HG03039 (cell line): ENCODE measurements at regions not wholly inside any gene's neighbourhood (a gene's known extent, or its start where the extent isn't known, plus 50 kb on each side); places are given as distances from the start of the nearest gene placed in this dataset.

Source experiments
- ATAC-seq: cut with Tn5 transposase; IDR thresholded peaks from one replicate; pipeline ENCODE4 v1.9.1; 2021; ENCODE audit warnings: mild to moderate bottlenecking, moderate library complexity; ENCODE audit not compliant: unreplicated experiment

DNA sequence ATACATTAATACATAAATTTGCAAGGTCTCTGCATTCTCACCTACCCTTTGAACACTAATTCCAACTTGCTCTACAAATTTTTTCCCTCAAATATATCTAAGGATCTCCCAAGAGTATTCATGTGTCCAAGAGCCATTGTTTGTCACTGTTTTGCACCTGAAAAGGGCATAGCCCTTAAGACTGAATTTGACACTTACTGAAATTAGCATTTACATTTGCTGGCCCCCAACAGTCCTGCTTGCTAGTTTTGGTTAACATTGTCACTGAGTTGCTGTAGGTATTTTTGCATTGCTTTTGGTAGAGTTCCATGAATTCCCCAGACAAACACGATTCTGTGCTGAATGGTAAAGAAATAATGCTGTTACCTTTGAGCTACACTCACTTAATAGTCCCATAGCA is 57.3 kb downstream of the KCNA4 start:
- ATAC-seq, result no peak

DNA sequence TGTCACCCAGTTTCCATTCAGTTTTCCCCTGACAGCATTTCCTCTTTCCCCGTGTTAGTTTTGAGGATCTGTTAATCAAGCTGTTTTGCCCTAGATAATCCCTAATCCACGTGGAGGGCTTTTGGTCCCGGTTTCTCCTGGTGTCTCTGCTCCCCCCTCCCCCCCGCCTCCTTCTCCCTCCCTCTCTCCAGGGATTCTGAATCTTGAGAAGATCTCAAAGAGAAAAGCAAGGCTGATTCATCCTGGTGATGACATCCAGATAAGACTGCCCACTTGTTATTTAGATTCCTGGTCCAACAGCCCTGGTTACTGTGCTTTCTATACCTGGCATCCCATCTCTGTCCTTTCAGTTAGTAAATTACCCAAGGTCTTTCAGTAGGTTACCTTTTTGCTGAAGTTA is 59.4 kb downstream of the KCNA4 start:
- no peak for ATAC-seq

DNA sequence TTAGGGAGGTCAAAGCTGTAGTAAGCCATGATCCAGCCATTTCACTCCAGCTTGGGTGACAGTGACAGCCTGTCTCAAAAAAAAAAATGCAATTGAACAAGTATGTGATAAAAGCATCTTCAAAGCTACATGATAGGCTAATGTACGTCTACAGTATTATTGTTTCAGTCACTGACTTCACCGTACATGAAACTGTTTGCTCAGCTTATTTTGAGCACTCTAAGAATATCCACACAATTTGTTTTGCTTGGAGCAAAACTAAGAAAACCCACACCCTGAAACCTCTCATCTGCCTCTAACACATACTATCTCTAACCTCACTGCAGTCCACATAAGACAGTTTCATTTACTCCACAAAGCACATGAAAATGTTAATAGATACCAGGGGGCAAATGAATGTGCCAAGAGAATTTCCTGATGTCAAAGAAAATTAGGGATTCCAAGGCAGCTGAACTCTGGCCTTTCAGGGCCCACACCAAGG is 60.7 kb downstream of the KCNA4 start:
- ATAC-seq, result no peak

DNA sequence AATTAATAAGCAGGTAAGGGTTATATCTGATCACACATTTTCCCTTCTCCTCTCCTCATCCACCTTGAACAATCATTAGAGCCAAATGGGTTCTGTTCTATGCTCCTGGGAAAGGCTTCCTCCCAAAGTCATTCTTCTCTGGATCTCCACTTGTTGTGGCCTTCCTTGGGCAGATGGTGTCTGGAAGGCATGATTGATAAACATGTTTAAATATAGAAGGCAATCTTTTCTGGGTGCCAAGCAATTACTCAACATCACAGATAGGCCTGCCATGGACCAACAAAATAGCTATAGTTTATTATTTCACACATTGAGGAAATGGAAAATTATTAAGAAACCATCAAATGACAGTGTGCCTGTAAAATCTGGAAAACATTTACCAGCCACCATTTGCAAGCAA is 73.5 kb downstream of the KCNA4 start:
- no peak for ATAC-seq

DNA sequence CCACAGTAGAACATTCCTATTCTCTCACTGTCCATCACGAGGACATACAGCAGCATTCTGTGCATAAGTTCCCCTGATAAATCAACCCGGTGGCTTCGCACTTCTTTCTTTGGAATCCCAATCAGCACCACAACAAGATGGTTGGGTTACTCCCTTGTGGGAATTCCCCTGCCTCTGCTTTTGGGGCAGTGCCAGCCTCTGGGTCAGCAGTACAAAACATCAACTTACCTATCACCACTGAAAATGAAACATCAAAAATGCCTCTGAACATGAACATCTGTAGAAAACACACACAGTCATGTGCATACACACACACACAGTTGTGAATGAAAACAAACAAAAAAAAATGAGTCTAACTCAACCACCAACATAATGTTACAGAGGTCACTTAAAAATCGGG is 79.3 kb downstream of the KCNA4 start:
- ATAC-seq, result no peak

DNA sequence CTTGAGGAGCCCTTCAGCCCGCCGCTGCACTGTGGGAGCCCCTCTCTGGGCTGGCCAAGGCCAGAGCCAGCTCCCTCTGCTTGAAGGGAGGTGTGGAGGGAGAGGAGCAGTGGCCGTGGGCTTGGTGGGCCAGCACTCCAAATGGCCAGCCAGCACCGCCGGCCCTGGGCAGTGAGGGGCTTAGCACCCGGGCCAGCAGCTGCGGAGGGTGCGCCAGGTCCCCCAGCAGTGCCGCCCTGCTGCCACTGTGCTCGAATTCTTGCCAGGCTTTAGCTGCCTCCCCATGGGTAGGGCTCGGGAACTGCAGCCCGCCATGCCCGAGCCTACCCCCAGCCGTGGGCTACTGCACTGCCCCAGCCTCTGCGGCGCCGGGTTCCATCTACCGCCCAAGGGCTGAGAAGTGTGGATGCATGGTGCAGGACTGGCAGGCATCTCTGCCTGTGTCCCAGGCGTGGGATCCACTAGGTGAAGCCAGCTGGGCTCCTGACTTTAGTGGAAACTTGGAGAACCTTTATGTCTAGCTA is 82.7 kb downstream of the KCNA4 start:
- no peak for ATAC-seq

DNA sequence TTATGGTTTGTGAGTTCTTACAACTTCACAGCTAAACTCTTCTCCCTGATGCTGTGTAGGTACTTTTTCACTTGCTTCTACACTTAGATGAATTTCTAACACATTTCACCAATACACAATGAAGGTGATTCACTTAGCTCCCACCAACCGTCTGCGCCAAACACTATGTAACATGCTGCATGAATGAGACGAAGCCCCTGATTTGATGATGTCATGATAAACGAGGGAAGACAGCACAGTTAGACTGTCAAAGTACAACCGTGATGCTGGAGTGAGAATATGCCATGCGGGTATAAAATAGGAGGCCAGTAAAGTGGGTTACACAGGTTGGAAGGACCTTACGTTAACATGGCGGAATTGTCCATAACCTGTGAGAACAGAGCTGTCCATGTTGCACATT is 100.8 kb downstream of the KCNA4 start:
- no peak for ATAC-seq

DNA sequence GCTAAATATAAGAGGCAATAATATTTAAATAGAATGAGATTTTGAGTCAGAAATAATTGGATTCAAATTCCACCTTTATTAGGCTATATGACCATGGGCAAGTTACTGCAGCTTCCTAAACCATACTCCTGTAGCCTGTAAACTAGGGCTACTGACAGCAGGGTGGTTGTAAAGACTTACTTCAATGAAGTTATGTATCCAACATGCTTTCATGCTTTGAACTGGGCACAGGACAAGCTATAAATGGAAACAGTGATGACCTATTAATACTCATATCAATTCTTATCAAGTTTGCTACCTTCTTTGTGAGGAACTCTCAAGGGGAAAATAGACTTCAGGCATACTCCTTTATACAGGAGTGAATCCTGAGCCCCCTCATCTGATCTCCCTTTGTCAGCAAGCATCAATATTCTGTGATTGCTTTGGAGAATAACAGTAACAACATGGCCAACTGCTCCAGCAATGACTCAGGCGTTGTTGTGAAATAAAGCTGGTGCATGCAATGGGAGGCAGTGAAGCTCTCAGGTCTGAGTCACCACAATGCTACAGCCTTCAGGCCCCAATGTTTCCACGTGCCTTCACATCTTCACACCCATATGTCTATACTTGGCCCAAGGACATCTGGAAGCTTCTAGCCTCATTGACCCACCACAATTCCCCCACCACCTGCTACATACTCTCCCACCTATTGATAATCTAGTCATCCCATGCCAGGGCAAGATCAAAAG is 102.5 kb downstream of the KCNA4 start:
- ATAC-seq, result no peak

DNA sequence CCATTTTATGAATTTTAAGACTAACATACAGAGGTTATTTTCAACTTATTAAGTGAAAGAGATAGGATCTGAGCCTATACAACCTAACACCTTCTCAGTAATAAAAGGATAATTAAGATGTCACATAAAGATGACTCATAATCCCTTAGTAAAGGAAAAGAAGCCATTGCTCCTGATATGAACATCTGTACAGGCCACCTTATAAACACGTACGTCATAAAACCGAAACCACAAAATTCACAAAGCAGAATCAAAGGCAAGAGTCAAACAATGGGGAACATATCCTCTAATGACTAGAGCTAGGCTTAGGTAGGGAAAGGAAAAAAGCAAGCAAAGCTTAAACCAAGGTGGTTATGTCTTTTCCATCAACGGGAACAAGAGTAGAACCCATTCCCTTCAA is 103.5 kb downstream of the KCNA4 start:
- ATAC-seq, result no peak

DNA sequence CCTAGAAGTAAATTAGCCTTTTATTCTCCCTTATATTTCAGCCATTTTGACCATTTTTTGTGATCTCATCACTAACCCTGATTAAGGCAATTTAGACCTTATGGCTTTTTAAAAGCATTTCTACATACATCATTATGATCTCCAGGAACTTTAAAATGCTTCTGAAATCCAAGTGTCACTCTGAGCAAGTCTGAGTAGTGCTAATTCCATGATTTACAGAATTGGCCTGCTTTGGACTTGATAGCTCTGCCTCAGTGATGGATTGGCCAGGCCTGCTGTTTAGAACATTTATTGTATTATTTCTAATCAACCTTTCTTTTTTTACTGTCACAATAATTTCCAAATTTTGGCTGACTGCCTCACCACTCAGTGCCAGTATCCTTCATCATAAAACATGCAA is 116.4 kb downstream of the KCNA4 start:
- ATAC-seq, result no peak

DNA sequence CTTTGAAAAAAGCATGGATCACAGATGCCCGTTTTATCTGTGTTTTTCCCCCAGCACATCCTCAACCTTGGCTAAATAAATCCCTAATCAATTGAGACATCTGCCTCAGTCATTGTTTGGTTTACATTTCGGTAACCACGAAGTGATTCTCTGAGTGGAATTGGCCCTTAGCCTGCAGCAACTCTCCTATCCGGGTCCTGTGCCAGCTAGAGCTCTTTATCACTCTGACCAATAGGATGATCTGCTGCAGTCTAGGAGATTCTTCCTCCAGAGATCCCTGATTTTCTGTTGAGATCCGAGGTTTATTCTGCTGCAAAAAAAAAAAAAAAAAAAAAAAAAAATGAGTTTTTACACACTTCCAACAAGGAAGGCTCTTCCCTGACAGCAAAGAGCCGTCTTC is 137.3 kb downstream of the KCNA4 start:
- ATAC-seq, result no peak

DNA sequence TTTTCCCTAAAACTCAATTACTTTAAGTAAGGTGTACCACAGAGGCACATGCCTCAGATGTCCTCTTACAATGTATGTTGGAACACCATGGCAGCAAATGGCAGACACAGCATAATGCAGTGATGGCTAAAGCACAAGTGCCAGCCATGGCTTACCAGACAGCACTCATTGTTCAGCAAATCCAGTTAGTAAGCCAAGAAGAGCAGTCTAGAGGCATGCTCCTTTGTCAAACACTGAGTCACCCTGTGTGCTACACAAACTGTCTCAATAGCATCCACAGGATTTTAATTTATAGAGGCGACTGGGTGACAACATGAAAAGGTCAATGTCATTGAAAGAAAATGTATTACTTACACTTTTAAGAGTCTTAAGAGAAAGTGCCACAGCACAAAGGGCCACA is 140.6 kb downstream of the KCNA4 start:
- no peak for ATAC-seq

DNA sequence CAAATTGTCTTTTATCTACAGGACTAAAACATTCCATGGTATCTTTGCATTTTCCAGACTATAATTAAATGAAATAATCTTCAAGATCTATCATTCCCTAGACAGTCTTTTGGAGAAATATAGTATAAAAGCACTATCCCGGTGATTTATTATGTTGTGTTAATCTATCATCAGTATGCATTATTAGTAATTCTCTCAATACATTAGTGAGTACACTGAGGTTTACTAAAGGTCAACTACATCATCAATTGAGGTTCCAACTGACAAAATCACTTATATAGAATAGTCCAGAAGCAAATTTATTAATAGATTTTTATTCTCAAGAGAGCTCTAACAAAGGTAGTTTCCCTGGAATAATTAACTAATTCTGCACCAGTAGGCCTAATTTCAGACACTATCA is 169.6 kb downstream of the KCNA4 start:
- no peak for ATAC-seq

DNA sequence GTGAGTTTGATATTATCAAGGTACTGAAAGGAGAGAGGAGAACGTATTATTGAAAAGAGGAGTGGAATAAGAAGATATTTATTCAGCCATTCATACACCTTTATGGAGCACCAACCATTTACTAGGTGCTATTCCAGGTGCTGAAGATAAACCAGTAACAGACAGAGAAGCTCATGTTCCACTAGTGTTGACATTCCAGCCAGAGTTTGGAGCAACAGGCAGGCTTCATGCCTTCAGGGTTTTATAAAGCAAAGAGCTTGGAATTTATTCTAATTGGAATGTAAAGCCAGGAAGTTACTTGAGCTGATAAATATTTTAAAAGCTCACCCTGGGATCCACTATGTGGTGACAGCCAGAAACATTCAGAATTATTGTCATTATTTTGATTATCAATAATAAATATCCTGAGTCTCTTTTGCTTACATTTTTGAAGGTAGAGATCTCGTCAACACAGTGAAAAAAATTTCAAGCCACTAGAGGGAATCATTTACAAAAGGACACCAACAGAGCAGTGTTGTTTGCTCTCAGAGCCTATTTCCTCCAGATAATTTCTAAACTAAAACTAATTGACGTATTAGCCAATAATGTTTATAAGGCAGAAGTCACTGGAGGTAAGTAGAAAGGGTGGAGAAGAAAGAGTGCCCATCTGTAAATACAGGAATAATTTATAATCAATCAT is 172.0 kb downstream of the KCNA4 start:
- ATAC-seq, result no peak

DNA sequence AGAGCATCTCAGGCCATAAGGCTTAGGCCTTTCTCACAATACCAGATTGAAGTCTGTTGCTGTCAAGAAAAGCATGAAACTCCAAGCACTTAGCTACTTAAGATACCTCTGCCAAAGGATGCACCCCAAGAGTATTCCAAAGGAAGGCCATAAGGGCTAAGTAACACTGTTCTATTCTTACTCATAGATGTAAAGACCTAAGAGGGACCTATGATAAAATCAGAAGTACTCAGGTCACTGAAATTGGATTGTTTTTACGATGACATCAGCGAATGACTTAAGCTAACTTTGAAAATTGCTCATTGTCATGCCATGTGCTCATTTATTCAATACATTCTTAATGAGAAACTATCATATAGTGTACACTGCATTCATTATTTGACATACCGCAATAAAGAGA is 172.8 kb downstream of the KCNA4 start:
- ATAC-seq, result no peak

DNA sequence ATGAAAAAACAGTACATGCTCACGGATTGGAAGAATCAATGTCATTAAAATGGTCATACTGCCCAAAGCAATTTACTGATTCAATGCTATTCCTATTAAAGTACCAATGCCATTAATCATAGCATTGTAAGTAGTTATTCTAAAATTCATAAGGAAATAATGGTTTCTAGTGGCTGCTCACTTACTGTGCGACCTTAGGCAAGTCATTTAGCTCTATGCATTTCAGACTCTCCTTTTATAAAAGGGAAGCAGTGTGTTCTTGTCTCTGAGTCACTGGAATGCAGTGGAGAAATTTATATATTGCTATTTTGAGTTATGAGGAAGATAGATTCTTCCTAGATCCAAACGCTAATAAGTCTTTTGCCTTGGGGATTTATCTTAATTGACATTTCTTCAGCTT is 174.8 kb downstream of the KCNA4 start:
- no peak for ATAC-seq

DNA sequence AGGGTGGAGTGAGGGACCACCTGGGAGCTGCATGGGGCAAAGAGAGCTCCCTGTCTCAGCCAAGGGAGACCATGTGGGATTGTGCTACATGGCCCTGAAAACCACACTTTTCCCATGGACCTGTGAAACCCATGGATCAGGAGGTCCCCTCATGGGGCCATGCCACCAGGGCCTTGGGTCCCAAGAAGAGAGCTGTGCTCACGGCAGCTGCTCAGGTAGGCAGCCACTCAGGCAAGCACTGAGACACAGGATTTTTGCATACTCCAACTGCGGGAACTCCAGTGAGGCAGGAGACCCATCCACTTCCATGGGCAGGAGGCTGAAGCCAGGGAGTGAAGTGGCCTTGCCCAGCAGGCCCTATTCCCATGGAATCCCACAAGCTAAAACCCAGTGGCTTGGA is 190.0 kb downstream of the KCNA4 start:
- no peak for ATAC-seq

DNA sequence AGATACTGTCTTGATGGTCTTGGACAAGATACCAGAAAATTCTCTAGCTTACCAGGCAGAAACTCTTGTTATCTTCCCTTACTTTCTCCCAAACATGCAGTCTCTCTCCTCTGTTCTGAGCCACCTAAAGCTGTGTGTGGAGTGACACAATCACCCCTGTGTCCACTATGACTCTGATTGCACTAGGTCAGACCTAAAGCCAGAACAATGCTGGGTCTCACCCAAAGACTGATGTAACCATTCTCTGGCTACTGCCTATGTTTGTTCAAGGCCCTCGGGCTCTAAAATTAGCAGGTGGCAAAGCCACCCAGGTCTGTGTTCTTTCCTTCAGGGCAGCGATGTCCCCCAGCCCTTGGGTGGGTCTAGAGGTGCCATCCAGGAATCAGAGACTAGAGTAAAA is 200.5 kb downstream of the KCNA4 start:
- no peak for ATAC-seq

DNA sequence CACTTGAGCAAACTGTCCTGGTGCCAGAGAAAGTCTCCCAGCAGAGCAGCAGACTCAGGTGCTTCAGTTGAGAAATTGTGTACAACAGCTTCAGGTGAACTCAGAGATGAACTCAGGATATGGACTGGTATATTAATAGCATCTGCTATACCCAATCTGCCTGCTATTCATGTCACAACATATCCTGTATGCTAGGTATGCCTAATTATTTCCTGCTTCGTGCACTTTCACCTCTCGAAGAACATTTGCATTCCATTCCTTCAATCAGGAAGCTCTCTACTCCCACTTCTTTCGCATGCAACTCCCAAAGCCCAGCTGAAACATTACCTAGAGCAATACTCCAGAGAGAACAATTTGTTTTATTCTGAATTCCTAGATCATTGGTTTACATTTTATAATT is 207.7 kb downstream of the KCNA4 start:
- ATAC-seq, result no peak

DNA sequence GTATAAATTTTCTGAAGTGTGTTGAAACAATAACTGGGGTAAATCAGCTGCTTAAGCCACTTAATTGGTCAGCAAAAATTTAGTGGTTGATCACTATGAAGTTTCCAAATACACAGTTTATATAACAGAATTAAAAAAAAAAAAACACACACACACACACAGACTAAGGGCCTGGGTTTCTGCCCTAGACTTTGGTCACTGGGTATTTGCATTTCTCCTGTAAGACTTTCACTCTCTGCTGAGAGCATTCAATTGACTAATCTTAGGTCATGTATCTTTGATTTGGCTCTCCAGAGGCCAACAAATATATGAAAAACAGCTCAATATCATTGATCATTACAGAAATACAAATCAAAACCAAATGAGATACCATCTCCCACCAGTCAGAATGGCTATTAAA is 214.3 kb downstream of the KCNA4 start:
- ATAC-seq, result no peak

DNA sequence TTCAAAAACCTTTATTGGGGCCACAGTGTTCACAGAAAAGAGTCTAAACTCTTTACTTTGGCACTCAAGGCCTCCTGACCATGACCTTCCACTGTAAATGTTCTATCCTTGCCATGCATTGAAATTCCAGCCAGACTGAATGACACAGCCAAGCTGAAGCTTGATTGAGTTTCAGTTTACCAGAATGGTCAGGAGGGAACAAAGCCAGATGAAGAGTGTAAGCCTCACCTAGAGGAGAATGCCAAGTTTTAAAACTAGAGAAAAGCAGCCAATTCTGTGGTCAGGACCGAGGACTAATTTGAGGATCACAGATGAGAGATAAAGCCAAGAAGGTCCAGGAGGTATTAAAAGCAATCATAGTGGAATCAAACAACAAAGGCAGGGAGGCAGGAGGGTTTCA is 215.3 kb downstream of the KCNA4 start:
- no peak for ATAC-seq

DNA sequence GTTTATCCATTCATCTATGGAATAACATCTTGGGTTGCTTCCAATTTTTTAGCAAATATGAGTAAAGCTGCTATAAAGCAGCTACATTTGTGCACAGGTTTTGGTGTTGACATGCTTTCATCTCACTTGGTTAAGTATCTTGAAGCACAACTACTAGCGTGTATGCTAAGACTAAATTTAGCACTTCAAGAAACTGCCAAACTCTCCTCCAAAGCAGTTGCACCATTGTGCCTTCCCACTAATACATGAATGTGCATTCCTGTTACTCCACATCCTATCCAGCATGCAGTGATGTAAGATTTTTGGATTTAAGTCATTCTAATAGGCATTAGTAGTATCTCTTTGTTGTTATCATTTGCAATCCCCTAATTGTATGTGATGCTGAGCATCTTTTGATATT is 230.7 kb downstream of the KCNA4 start:
- ATAC-seq, result no peak

DNA sequence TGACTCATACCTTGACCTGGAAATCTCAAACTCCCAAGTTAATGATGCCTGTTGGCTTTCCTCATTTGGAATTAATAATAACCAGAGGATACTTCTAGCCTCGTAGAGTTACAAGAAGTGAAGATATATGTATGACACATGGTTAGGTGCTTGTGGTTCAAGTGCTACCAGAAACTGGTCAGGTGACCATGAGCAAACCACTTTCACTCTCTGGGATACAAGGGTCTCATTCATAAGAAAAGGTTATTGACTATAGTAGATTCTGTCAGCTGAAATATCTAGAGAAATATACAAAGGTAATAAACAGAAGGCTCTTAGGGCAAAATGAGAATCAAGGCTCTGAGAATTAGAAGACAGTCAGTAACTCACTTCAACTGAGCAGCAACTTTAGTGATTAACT is 233.3 kb downstream of the KCNA4 start:
- no peak for ATAC-seq
